HG03571 (cell line): ENCODE measurements at regions not wholly inside any gene's neighbourhood (a gene's known extent, or its start where the extent isn't known, plus 50 kb on each side); places are given as distances from the start of the nearest gene placed in this dataset.
"Not testable (repeated sequence)": the region's sequence is repeated elsewhere in the genome, so short reads cannot be mapped to it uniquely, and the experiment has no call there.

Source experiments
- ATAC-seq: cut with Tn5 transposase; IDR thresholded peaks from one replicate; pipeline ENCODE4 v1.9.1; 2021; ENCODE audit not compliant: unreplicated experiment

- no peak for ATAC-seq
Measured at GRCh38 chr10:44279426-44280126, 105.3 kb downstream of the CXCL12 start.

GRCh38 chr10:44278837-44279324 lies 106.0 kb downstream of the CXCL12 start:
- no peak for ATAC-seq

GRCh38 chr10:44268435-44268948 lies 116.4 kb downstream of the CXCL12 start:
- not testable (repeated sequence) for ATAC-seq

GRCh38 chr10:44267007-44267406 lies 117.9 kb downstream of the CXCL12 start:
- ATAC-seq, result no peak

- ATAC-seq, result no peak
Measured at GRCh38 chr10:44264244-44264643, 120.7 kb downstream of the CXCL12 start.

- no peak for ATAC-seq
Measured at GRCh38 chr10:44263771-44264170, 121.1 kb downstream of the CXCL12 start.

GRCh38 chr10:44262551-44263251 lies 122.2 kb downstream of the CXCL12 start:
- ATAC-seq, result no peak

GRCh38 chr10:44261710-44262455 lies 123.0 kb downstream of the CXCL12 start:
- no peak for ATAC-seq

- no peak for ATAC-seq
Measured at GRCh38 chr10:44261296-44261695, 123.6 kb downstream of the CXCL12 start.

GRCh38 chr10:44260286-44260928 lies 124.5 kb downstream of the CXCL12 start:
- no peak for ATAC-seq

GRCh38 chr10:44259090-44259874 lies 125.6 kb downstream of the CXCL12 start:
- ATAC-seq, result no peak

GRCh38 chr10:44258460-44259089 lies 126.3 kb downstream of the CXCL12 start:
- ATAC-seq, result no peak

GRCh38 chr10:44258019-44258418 lies 126.9 kb downstream of the CXCL12 start:
- no peak for ATAC-seq

- no peak for ATAC-seq
Measured at GRCh38 chr10:44253769-44254462, 131.0 kb downstream of the CXCL12 start.

GRCh38 chr10:44252631-44253030 lies 132.3 kb downstream of the CXCL12 start:
- not testable (repeated sequence) for ATAC-seq

- ATAC-seq, result not testable (repeated sequence)
Measured at GRCh38 chr10:44249933-44250332, 135.0 kb downstream of the CXCL12 start.

GRCh38 chr10:44249490-44249889 lies 135.4 kb downstream of the CXCL12 start:
- ATAC-seq, result no peak

GRCh38 chr10:44246700-44247099 lies 138.2 kb downstream of the CXCL12 start:
- ATAC-seq, result not testable (repeated sequence)

GRCh38 chr10:44246287-44246686 lies 138.6 kb downstream of the CXCL12 start:
- ATAC-seq, result not testable (repeated sequence)
